ENCODE measurements at regions not wholly inside any gene's neighbourhood (a gene's known extent, or its start where the extent isn't known, plus 50 kb on each side); places are given as distances from the start of the nearest gene placed in this dataset.

GRCh38 chr6:144335311-144335861, 50.3 kb downstream of the UTRN start:
- DNase-seq (ENCODE audit: low read depth, low spot score) = no peak

- no peak for DNase-seq (ENCODE audit: low read depth, low spot score)
Measured at GRCh38 chr6:144335914-144336313, 50.8 kb downstream of the UTRN start.

GRCh38 chr6:144336900-144337299, 51.8 kb downstream of the UTRN start:
- DNase-seq (ENCODE audit: low read depth, low spot score) = no peak

- no peak for DNase-seq (ENCODE audit: low read depth, low spot score)
Measured at GRCh38 chr6:144338474-144338873, 53.3 kb downstream of the UTRN start.

GRCh38 chr6:144338951-144339700, 54.0 kb downstream of the UTRN start:
- no peak for DNase-seq (ENCODE audit: low read depth, low spot score)

- no peak for DNase-seq (ENCODE audit: low read depth, low spot score)
Measured at GRCh38 chr6:144339859-144340452, 54.8 kb downstream of the UTRN start.

GRCh38 chr6:144340541-144341371, 55.6 kb downstream of the UTRN start:
- no peak for DNase-seq (ENCODE audit: low read depth, low spot score)

- DNase-seq (ENCODE audit: low read depth, low spot score) = no peak
Measured at GRCh38 chr6:144341831-144342527, 56.8 kb downstream of the UTRN start.

- no peak for DNase-seq (ENCODE audit: low read depth, low spot score)
Measured at GRCh38 chr6:144343701-144344428, 58.7 kb downstream of the UTRN start.

- DNase-seq (ENCODE audit: low read depth, low spot score) = no peak
Measured at GRCh38 chr6:144344646-144345045, 59.5 kb downstream of the UTRN start.

- no peak for DNase-seq (ENCODE audit: low read depth, low spot score)
Measured at GRCh38 chr6:144345451-144345850, 60.3 kb downstream of the UTRN start.

GRCh38 chr6:144346719-144347447, 61.7 kb downstream of the UTRN start:
- DNase-seq (ENCODE audit: low read depth, low spot score) = no peak

- no peak for DNase-seq (ENCODE audit: low read depth, low spot score)
Measured at GRCh38 chr6:144347448-144347759, 62.3 kb downstream of the UTRN start.

- no peak for DNase-seq (ENCODE audit: low read depth, low spot score)
Measured at GRCh38 chr6:144347933-144348332, 62.8 kb downstream of the UTRN start.

GRCh38 chr6:144349690-144350527, 64.8 kb downstream of the UTRN start:
- DNase-seq (ENCODE audit: low read depth, low spot score) = no peak

- DNase-seq (ENCODE audit: low read depth, low spot score) = no peak
Measured at GRCh38 chr6:144350528-144350880, 65.4 kb downstream of the UTRN start.

GRCh38 chr6:144351379-144352127, 66.4 kb downstream of the UTRN start:
- no peak for DNase-seq (ENCODE audit: low read depth, low spot score)

- DNase-seq (ENCODE audit: low read depth, low spot score) = no peak
Measured at GRCh38 chr6:144352331-144352730, 67.2 kb downstream of the UTRN start.

GRCh38 chr6:144353871-144354314, 68.8 kb downstream of the UTRN start:
- DNase-seq (ENCODE audit: low read depth, low spot score) = no peak
